HG02840 (cell line): ENCODE measurements at regions not wholly inside any gene's neighbourhood (a gene's known extent, or its start where the extent isn't known, plus 50 kb on each side); places are given as distances from the start of the nearest gene placed in this dataset.

Experiments
- ATAC-seq: cut with Tn5 transposase; IDR thresholded peaks from one replicate; pipeline ENCODE4 v1.9.1; 2021; ENCODE audit warnings: mild to moderate bottlenecking, moderate library complexity, moderate number of reproducible peaks; ENCODE audit not compliant: unreplicated experiment, low FRiP score

- ATAC-seq, result no peak
These were observed 171.0 kb downstream of the RPLP1 start for GRCh38 chr15:69623392-69624154.

GRCh38 chr15:69624155-69624520, 171.5 kb downstream of the RPLP1 start:
- no peak for ATAC-seq

- ATAC-seq, result no peak
These were observed 172.2 kb downstream of the RPLP1 start for GRCh38 chr15:69624816-69625215.

DNA sequence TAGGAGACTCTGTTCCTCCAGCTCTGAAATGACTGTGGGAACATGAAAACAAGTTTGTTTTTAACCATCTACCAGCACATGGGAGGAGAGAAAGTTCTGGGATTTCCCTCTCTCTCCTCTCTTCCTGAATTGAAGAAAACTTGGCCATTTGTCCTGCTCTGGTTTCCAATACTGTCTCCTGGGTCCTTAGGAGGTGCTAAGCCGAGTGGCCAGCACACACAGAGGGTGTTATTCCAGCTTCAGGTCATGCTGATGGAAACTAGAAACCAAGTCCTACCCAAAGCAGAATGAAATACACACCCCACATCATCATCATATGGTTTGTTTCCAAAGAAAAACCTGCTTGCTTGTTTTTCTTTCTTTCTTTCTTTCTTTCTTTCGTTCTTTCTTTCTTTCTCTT, 172.7 kb downstream of the RPLP1 start:
- no peak for ATAC-seq

GRCh38 chr15:69626095-69627066, 173.8 kb downstream of the RPLP1 start:
- ATAC-seq, result no peak

GRCh38 chr15:69627548-69628158, 175.0 kb downstream of the RPLP1 start:
- ATAC-seq, result no peak

DNA sequence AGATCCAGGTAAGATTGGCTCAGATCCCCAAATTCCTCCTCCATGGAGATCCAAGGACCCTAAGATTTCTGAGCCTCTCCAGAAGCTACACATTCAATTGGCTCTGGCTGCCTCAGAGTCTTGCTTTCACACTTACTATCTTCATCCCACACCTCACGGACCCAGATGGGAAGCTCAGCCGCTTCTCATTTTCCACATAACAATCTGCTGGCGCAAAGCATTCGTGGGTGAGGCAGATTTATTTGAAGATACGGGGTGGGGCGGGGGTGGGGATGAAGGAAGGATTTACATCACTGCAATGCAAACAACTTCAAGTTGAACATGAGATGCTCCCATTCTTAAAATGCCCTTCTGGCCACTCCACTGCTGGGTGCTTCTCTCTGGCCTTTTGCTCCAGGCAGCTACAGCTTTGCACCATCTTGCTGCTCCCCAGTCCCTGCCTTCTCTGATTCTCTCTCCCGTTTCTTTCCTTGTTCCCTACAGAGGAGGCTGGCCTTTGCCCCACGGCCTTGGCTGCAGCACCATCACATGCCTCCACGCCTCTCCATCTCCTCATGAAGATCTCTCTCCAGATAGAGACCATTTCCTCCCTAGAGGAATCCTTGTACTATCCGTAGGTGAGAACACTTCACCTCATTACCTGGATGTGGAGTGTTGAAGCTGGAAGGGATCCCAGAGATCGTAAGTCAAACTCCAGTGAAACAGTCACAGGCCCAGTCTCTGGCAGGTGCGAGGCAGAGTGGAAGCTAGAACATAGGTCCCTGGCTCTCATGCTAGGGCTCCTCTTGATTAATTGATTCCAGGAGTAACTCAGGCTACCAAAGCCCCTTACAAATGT, 175.9 kb downstream of the RPLP1 start:
- ATAC-seq, result no peak

- ATAC-seq, result no peak
These were observed 177.1 kb downstream of the RPLP1 start for GRCh38 chr15:69629631-69630161.

- ATAC-seq, result no peak
These were observed 178.4 kb downstream of the RPLP1 start for GRCh38 chr15:69631005-69631404.

GRCh38 chr15:69631978-69632377, 179.4 kb downstream of the RPLP1 start:
- ATAC-seq, result no peak

DNA sequence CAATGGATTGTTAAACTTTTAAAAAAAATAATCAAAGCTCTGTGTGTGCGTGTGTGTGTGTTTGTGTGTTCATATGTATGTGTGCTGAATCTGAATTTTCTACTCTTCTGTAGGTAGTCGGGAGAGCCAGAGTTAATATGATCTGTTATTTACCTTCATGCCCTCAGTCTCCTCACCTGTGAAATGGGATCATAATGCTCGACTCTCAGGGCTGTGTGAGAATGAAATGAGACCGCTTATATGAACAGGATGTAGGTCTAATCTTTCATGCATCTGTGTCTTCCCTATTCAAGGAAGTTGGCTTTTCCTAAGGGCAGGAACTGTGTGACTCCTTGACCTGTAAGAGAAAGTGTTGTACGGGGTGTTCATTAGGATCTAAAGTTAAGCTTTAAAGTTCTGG, 182.2 kb downstream of the RPLP1 start:
- no peak for ATAC-seq

DNA sequence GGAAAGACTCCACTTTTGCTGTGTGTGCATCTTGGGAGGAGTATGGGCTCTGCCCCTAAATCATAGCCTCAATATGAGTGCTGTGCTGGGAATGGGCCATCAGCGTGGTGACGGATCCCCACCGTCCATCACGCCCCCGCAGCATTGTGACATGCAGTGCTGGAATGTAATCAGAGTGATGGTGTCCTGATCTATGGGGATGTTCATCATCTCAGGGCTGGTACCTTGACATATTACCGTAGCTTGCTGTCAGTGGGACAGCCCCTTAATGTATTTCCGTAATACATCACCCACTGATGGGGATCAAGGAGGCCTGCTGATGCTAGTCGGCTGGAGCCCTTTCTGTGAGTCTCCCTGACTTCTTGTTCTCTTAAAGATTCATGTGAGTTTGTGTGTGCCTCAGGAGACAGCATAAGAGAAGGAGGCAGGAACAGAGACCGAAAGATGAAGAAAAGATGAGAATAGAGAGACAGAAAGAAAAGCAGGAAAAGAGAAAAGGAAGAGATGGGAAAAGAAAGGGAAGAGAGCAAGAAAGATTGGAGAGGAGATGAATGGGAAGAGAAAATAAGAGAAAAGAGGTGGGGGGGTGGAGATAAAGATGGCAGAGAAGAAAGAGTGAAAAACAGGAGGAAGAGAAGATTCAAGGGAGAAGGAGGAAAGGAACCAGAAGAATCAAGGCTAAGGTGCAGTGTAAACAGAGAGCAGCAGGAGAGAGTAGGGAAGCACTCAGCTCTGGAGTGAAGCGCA, 183.7 kb downstream of the RPLP1 start:
- ATAC-seq, result no peak

GRCh38 chr15:69637818-69638217, 185.2 kb downstream of the RPLP1 start:
- no peak for ATAC-seq

DNA sequence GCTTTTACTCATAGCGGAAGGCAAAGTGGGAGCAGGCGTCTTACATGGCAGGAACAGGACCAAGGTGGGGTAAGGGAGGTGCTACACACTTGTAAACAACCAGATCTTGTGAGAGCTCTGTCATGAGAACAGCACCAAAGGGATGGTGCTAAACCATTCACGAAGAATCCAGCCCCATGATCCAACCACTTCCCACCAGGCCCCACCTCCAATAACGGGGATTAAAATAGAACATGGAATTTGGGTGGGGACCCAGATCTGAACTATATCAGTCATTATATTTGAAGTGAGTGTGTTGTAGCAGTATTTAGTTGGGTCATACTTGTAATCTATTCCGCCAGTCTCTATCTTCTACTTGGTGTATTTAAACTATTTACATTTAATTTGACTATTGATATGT, 190.9 kb downstream of the RPLP1 start:
- ATAC-seq, result no peak

GRCh38 chr15:69643971-69644370, 191.4 kb downstream of the RPLP1 start:
- ATAC-seq, result no peak

DNA sequence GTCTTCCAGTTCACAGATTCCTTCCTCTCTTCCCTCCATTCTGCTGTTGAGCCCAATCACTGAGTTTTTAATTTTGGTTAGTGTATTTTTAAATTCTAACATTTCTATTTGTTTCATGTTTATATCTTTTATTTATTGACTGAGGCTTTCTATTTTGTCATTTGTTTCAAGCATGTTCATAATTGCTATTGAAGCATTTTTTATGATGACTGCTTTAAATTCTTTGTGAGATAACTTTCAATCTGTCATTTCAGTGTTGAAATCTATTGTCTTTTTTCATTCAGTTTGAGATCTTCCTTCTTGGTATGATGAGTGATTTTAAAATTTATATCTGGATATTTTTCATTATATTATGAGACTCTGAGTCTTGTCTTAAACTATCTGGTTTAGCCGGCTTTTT, 192.3 kb downstream of the RPLP1 start:
- no peak for ATAC-seq

DNA sequence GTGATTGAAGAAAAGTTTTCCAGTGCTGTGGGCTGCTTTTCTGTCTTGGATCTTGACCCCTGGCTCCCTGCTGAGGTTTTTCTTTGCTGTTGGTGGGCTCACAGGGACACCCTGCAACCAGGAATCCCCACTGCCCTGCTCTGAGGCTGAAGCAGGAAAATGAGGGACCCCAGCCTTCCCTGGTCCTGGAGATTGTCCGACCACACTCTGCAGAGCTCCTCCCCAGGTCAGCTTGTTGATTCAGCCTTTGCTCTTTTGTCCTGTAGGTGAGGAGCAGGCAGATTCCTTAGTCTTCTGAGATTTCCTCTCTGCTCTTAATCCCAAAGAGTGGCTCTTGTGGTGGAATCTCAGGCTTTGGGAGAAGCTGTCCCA, 194.5 kb downstream of the RPLP1 start:
- ATAC-seq, result no peak

- ATAC-seq, result no peak
These were observed 195.6 kb downstream of the RPLP1 start for GRCh38 chr15:69648212-69648611.
